ENCODE measurements at regions not wholly inside any gene's neighbourhood (a gene's known extent, or its start where the extent isn't known, plus 50 kb on each side); places are given as distances from the start of the nearest gene placed in this dataset.

- H3K4me3 Mint-ChIP-seq, result no peak overlapping the region
Measured at GRCh38 chr16:61412562-61412961, 623.7 kb downstream of the CDH8 start.

DNA sequence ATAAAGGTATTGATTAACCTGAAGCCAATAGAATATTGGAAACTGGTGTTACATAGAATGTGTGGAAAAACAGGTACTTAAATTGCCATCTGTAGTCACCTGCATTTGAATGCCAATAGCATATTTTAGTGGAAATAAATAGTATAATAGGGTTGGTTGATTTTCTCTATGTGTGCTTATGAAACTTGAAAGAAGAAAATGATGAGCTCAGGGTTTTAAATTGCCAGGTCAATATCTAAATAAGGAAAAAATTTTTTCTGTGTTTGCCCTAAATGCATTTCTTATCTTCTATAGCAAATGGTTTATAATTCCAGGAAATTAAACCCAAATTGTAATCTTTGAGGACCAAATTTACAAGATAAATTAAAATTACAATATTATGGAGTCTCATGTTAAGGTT, 626.6 kb downstream of the CDH8 start:
- intact Hi-C loops (cut with micrococcal nuclease), result no loop called here
- H3K27ac Mint-ChIP-seq, result no peak overlapping the region
- DNase-seq, result no peak
- H3K9me3 Mint-ChIP-seq, result peaks cover 14% of the 10 kb centered on the region
- no peaks in the 10 kb centered on the region for H3K36me3 Mint-ChIP-seq (ENCODE audit: low read depth)
- H3K27me3 Mint-ChIP-seq, result no peaks in the 10 kb centered on the region
- no peak overlapping the region for H3K4me3 Mint-ChIP-seq
- no peaks in the 10 kb centered on the region for H3K4me1 Mint-ChIP-seq

More at GRCh38 chr16:61412562-61412961, 623.7 kb downstream of the CDH8 start:
- Mint-ChIP-seq H3K27me3 (no peaks in the 10 kb centered on the region), H3K4me1 (no peaks in the 10 kb centered on the region), H3K9me3 (peaks cover 8% of the 10 kb centered on the region), H3K36me3 (ENCODE audit: low read depth) (no peaks in the 10 kb centered on the region), H3K27ac (no peak overlapping the region)
- DNase-seq, result no peak
- intact Hi-C loops (cut with micrococcal nuclease), result no loop called here

DNA sequence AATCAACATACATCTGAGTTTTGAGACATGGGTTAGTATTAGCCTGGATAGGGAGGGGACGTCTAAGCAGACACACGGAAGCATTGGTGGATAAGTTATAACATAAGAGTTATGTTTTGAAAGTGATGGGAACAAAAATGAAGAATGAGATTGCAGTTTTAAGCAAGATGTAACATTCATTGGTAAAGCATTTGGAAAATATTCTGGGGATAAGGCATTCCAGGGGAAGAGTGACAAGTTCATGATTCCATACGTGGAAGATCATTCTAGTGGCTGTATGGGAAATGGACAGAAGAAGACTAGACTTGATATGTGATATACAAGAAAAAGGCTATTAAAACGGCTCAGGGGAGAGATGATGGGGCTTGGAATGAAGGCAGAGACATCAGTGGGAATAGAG, 632.9 kb downstream of the CDH8 start:
- Mint-ChIP-seq H3K36me3 (ENCODE audit: low read depth) (no peaks in the 10 kb centered on the region), H3K4me1 (no peaks in the 10 kb centered on the region), H3K27ac (no peak overlapping the region), H3K27me3 (no peaks in the 10 kb centered on the region), H3K4me3 (no peak overlapping the region), H3K9me3 (peaks cover 18% of the 10 kb centered on the region)
- DNase-seq, result no peak
- intact Hi-C loops (cut with micrococcal nuclease), result no loop called here

- Mint-ChIP-seq H3K36me3 (ENCODE audit: low read depth) (no peaks in the 10 kb centered on the region), H3K9me3 (peaks cover 15% of the 10 kb centered on the region), H3K4me3 (no peak overlapping the region), H3K4me1 (no peaks in the 10 kb centered on the region), H3K27me3 (no peaks in the 10 kb centered on the region), H3K27ac (no peak overlapping the region)
- intact Hi-C loops (cut with micrococcal nuclease), result no loop called here
- no peak for DNase-seq
Measured at GRCh38 chr16:61391896-61392295, 644.3 kb downstream of the CDH8 start.

- H3K27ac Mint-ChIP-seq, result no peak overlapping the region
- peaks cover 18% of the 10 kb centered on the region for H3K9me3 Mint-ChIP-seq
- DNase-seq, result no peak
- H3K4me1 Mint-ChIP-seq, result no peaks in the 10 kb centered on the region
- H3K4me3 Mint-ChIP-seq, result no peak overlapping the region
- no peaks in the 10 kb centered on the region for H3K27me3 Mint-ChIP-seq
- intact Hi-C loops (cut with micrococcal nuclease), result no loop called here
- no peaks in the 10 kb centered on the region for H3K36me3 Mint-ChIP-seq (ENCODE audit: low read depth)
Measured at GRCh38 chr16:61390965-61391637, 645.1 kb downstream of the CDH8 start.

DNA sequence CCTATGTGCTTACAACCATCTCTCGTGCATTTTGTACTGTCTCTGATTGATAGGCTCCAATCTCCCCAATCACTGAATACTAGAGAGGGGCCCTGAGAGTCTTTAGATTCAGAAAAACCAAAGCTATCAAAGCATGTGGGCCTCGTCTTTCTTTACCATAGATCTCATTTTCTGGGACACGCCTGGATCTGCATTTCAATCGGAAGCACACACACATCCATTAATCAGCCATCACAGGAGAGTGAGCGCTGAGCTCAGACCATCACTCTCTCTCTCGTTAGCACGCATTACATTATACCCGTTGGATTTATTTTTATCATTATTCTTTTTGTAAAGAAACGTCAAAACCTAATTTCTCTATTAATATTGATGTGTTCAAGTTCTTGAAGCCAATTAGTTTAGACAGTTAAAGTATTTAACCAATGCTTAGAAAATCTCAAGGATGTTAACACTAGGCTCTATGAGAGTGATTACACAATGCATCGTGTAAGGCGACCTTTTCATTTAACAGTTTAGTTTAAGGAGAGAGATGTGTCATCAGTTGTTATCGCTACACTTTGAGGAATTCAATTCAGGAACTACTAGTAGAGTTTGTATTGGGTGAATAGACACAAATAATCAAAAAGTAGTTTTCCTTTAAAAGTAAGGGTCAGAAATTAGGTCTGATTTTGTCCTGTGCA, 650.7 kb downstream of the CDH8 start:
- Mint-ChIP-seq H3K36me3 (ENCODE audit: low read depth) (no peaks in the 10 kb centered on the region), H3K9me3 (peaks cover 30% of the 10 kb centered on the region), H3K27me3 (no peaks in the 10 kb centered on the region), H3K4me3 (no peak overlapping the region), H3K4me1 (no peaks in the 10 kb centered on the region), H3K27ac (no peak overlapping the region)
- DNase-seq, result no peak
- intact Hi-C loops (cut with micrococcal nuclease), result no loop called here

DNA sequence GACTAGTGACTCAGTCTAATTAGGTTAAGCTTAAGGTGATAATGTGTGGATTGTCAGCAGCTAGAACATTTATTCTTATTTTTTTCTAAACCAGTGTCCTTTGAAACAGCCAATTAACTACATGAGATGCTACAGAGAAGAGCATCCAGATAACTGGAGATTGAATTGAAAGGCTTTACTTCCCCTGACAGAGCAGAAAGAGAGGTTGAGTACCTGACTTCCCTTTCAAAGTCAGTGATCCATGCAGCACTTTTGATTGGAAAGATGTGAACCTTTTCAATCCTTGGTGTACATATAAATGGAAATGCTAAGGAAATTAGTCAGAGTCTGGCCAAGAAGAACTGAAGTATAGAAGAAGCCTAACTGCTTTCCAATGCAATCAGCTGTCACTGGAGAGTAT, 653.8 kb downstream of the CDH8 start:
- peaks cover 27% of the 10 kb centered on the region for H3K9me3 Mint-ChIP-seq
- intact Hi-C loops (cut with micrococcal nuclease), result no loop called here
- no peak overlapping the region for H3K4me3 Mint-ChIP-seq
- DNase-seq, result no peak
- no peaks in the 10 kb centered on the region for H3K27me3 Mint-ChIP-seq
- no peak overlapping the region for H3K27ac Mint-ChIP-seq
- H3K36me3 Mint-ChIP-seq (ENCODE audit: low read depth), result no peaks in the 10 kb centered on the region
- no peaks in the 10 kb centered on the region for H3K4me1 Mint-ChIP-seq

GRCh38 chr16:61379311-61379710, 656.9 kb downstream of the CDH8 start:
- intact Hi-C loops (cut with micrococcal nuclease), result no loop called here
- no peaks in the 10 kb centered on the region for H3K4me1 Mint-ChIP-seq
- no peak overlapping the region for H3K27ac Mint-ChIP-seq
- no peaks in the 10 kb centered on the region for H3K36me3 Mint-ChIP-seq (ENCODE audit: low read depth)
- H3K27me3 Mint-ChIP-seq, result no peaks in the 10 kb centered on the region
- no peak for DNase-seq
- peaks cover 15% of the 10 kb centered on the region for H3K9me3 Mint-ChIP-seq
- H3K4me3 Mint-ChIP-seq, result no peak overlapping the region

DNA sequence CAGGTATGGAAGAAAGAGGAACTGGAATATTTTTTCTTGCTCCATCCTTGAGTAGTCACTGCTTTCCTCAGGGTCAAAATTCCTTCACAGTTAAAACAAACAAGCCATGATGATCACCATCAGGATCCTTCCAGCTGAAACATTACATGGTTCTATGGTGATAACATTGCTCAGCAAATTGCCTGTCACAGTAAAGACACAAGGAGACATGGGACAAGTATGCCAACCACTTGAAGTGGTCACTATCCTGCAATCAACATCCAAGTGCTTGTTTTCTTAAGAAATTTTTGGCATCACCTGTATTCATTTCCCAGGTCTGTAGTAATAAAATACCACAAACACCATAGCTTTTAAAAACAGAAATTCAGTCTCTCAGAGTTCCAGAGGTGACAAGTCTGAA, 662.2 kb downstream of the CDH8 start:
- no peaks in the 10 kb centered on the region for H3K4me1 Mint-ChIP-seq
- peaks cover 7% of the 10 kb centered on the region for H3K9me3 Mint-ChIP-seq
- no peak for DNase-seq
- intact Hi-C loops (cut with micrococcal nuclease), result no loop called here
- no peaks in the 10 kb centered on the region for H3K27me3 Mint-ChIP-seq
- no peak overlapping the region for H3K27ac Mint-ChIP-seq
- H3K4me3 Mint-ChIP-seq, result no peak overlapping the region
- H3K36me3 Mint-ChIP-seq (ENCODE audit: low read depth), result no peaks in the 10 kb centered on the region

DNA sequence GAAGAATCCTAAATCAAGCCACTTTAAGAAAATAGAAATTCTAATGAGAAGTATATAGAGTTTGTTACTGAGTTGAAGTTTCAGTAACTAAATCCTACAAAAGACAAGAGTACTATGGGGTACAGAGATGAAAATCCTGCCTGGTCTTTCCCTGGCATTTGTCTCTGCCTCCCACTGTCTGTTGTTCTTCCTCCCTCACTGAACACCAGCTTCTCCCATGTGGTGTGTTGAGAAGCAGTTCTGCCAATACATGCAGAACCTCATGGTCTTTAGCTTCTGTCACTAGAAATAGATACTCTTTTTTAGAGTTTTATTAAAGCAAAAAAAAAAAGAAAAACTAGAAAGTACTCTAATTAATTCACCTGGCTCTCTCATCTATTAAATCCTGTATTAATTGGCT, 664.4 kb downstream of the CDH8 start:
- H3K27me3 Mint-ChIP-seq, result no peaks in the 10 kb centered on the region
- H3K27ac Mint-ChIP-seq, result no peak overlapping the region
- H3K36me3 Mint-ChIP-seq (ENCODE audit: low read depth), result no peaks in the 10 kb centered on the region
- H3K4me3 Mint-ChIP-seq, result no peak overlapping the region
- H3K4me1 Mint-ChIP-seq, result no peaks in the 10 kb centered on the region
- intact Hi-C loops (cut with micrococcal nuclease), result no loop called here
- H3K9me3 Mint-ChIP-seq, result peaks cover 6% of the 10 kb centered on the region
- DNase-seq, result no peak

GRCh38 chr16:61371388-61371787, 664.9 kb downstream of the CDH8 start:
- peaks cover 10% of the 10 kb centered on the region for H3K9me3 Mint-ChIP-seq
- H3K27ac Mint-ChIP-seq, result no peak overlapping the region
- intact Hi-C loops (cut with micrococcal nuclease), result no loop called here
- no peak overlapping the region for H3K4me3 Mint-ChIP-seq
- H3K4me1 Mint-ChIP-seq, result no peaks in the 10 kb centered on the region
- DNase-seq, result no peak
- no peaks in the 10 kb centered on the region for H3K36me3 Mint-ChIP-seq (ENCODE audit: low read depth)
- no peaks in the 10 kb centered on the region for H3K27me3 Mint-ChIP-seq

- H3K4me1 Mint-ChIP-seq, result no peaks in the 10 kb centered on the region
Measured at GRCh38 chr16:61370564-61370963, 665.7 kb downstream of the CDH8 start.

DNA sequence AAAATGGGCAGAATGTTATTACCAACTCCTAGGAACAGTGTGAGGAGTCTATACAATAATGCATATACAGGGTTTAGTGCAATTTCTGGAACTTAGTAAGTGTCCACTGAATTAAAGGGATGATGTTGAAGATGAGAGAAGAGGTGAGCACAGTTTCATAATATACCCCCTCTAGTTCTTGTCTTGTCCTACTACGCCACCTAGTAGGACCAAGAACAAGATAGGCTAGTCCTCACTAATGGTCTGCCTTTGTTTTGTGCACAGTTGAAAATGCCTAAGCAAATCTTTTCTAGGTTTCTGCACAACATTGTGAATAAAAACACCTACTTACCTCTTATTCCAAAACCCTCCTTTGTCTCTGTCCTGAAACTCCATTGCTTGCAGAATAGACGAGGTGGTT, 670.2 kb downstream of the CDH8 start:
- Mint-ChIP-seq H3K36me3 (ENCODE audit: low read depth) (no peaks in the 10 kb centered on the region), H3K9me3 (peaks cover 8% of the 10 kb centered on the region), H3K27ac (no peak overlapping the region), H3K4me1 (no peaks in the 10 kb centered on the region), H3K4me3 (no peak overlapping the region), H3K27me3 (no peaks in the 10 kb centered on the region)
- DNase-seq, result no peak
- intact Hi-C loops (cut with micrococcal nuclease), result no loop called here

More at GRCh38 chr16:61370564-61370963, 665.7 kb downstream of the CDH8 start:
- Mint-ChIP-seq H3K27me3 (no peaks in the 10 kb centered on the region), H3K9me3 (peaks cover 12% of the 10 kb centered on the region), H3K27ac (no peak overlapping the region), H3K4me3 (no peak overlapping the region), H3K36me3 (ENCODE audit: low read depth) (no peaks in the 10 kb centered on the region)
- no peak for DNase-seq
- intact Hi-C loops (cut with micrococcal nuclease), result no loop called here

GRCh38 chr16:61364990-61365389, 671.2 kb downstream of the CDH8 start:
- no peaks in the 10 kb centered on the region for H3K36me3 Mint-ChIP-seq (ENCODE audit: low read depth)
- no peaks in the 10 kb centered on the region for H3K4me1 Mint-ChIP-seq
- no peak overlapping the region for H3K27ac Mint-ChIP-seq
- H3K4me3 Mint-ChIP-seq, result no peak overlapping the region
- peaks cover 8% of the 10 kb centered on the region for H3K9me3 Mint-ChIP-seq
- intact Hi-C loops (cut with micrococcal nuclease), result no loop called here
- no peak for DNase-seq
- H3K27me3 Mint-ChIP-seq, result no peaks in the 10 kb centered on the region

- H3K36me3 Mint-ChIP-seq (ENCODE audit: low read depth), result no peaks in the 10 kb centered on the region
- H3K27me3 Mint-ChIP-seq, result no peaks in the 10 kb centered on the region
- no peaks in the 10 kb centered on the region for H3K4me1 Mint-ChIP-seq
- no peak overlapping the region for H3K27ac Mint-ChIP-seq
- intact Hi-C loops (cut with micrococcal nuclease), result no loop called here
- no peak for DNase-seq
- peaks cover 12% of the 10 kb centered on the region for H3K9me3 Mint-ChIP-seq
- no peak overlapping the region for H3K4me3 Mint-ChIP-seq
Measured at GRCh38 chr16:61362585-61362984, 673.7 kb downstream of the CDH8 start.
